Keratinocyte (primary cell): ENCODE measurements at regions not wholly inside any gene's neighbourhood (a gene's known extent, or its start where the extent isn't known, plus 50 kb on each side); places are given as distances from the start of the nearest gene placed in this dataset.
"Not testable (repeated sequence)": the region's sequence is repeated elsewhere in the genome, so short reads cannot be mapped to it uniquely, and the experiment has no call there.

ENCODE experiments used
- DNase-seq: peaks from one replicate; pipeline ENCODE4 v3.0.0-alpha.2; 2011; ENCODE audit warnings: low read depth, missing footprints, low spot score
- FAIRE-seq: peaks from 2 replicates; lab custom pipeline; 2011; peaks lifted over from hg19 to GRCh38; lab: Jason Lieb, UNC
- H2AFZ ChIP-seq: 2 replicates; pipeline ENCODE4 v1.6.0; 2012; ENCODE audit warnings: low read length, control low read depth, inconsistent platforms; ENCODE audit not compliant: control insufficient read depth
- H3K27ac ChIP-seq: 2 replicates; pipeline ENCODE4 v1.5.1; 2011; ENCODE audit warnings: low read length; ENCODE audit not compliant: control insufficient read depth, insufficient read depth
- H3K27me3 ChIP-seq: 3 replicates; pipeline ENCODE4 v1.6.0; 2011; ENCODE audit warnings: low read length; ENCODE audit not compliant: control insufficient read depth, insufficient read depth; ENCODE audit errors: extremely low read depth
- H3K36me3 ChIP-seq, 2 experiments: 2 replicates in 1 of 2; 3 replicates in 1 of 2; pipeline ENCODE4 v1.5.1; 2011; ENCODE audit warnings: low read length in 2 of 2, mild to moderate bottlenecking in 1 of 2; ENCODE audit not compliant: control insufficient read depth in 2 of 2, insufficient read depth in 2 of 2; ENCODE audit errors: extremely low read depth in 1 of 2
- H3K4me1 ChIP-seq: 3 replicates; pipeline ENCODE4 v1.5.1; 2011; ENCODE audit warnings: low read length; ENCODE audit not compliant: control insufficient read depth, insufficient read depth; ENCODE audit errors: extremely low read depth
- H3K4me2 ChIP-seq: 3 replicates; pipeline ENCODE4 v1.6.0; 2011; ENCODE audit warnings: low read depth, low read length; ENCODE audit not compliant: control insufficient read depth, insufficient read depth; ENCODE audit errors: extremely low read depth
- H3K4me3 ChIP-seq, 3 experiments: fragments of 200-600 bp in 1 of 3; sonication (generic) in 1 of 3; 2 replicates in 2 of 3; 3 replicates in 1 of 3; pipeline ENCODE4 v1.5.1; 2011 to 2016; ENCODE audit warnings: low read length in 3 of 3, mild to moderate bottlenecking in 3 of 3, control low read depth in 2 of 3, inconsistent platforms in 1 of 3, low read depth in 1 of 3, mixed read lengths in 1 of 3, mixed run types in 1 of 3, moderate library complexity in 1 of 3; ENCODE audit not compliant: control insufficient read depth in 2 of 3, insufficient read depth in 2 of 3; ENCODE audit errors: extremely low read depth in 1 of 3
- H3K79me2 ChIP-seq: 2 replicates; pipeline ENCODE4 v1.6.0; 2012; ENCODE audit warnings: low read length; ENCODE audit not compliant: control insufficient read depth, insufficient read depth
- H3K9ac ChIP-seq: 3 replicates; pipeline ENCODE4 v1.6.0; 2011; ENCODE audit warnings: low read length; ENCODE audit not compliant: control insufficient read depth, insufficient read depth; ENCODE audit errors: extremely low read depth
- H3K9me1 ChIP-seq: 3 replicates; pipeline ENCODE4 v1.6.0; 2011; ENCODE audit warnings: low read length; ENCODE audit not compliant: control insufficient read depth, insufficient read depth; ENCODE audit errors: extremely low read depth
- H3K9me3 ChIP-seq: 2 replicates; pipeline ENCODE4 v1.5.1; 2012; ENCODE audit warnings: low read depth, low read length; ENCODE audit not compliant: control insufficient read depth
- H4K20me1 ChIP-seq: 3 replicates; pipeline ENCODE4 v1.6.0; 2011; ENCODE audit warnings: low read length; ENCODE audit not compliant: control insufficient read depth, insufficient read depth; ENCODE audit errors: extremely low read depth
- CTCF ChIP-seq, 3 experiments: IDR thresholded peaks in 1 of 3; conservative IDR thresholded peaks in 1 of 3; optimal IDR thresholded peaks in 1 of 3; 2 replicates in 2 of 3; 3 replicates in 1 of 3; pipeline versions ENCODE3 to v1.5.1; 2011; ENCODE audit warnings: low read length in 3 of 3, mild to moderate bottlenecking in 3 of 3, moderate library complexity in 2 of 3, control low read depth in 1 of 3, inconsistent platforms in 1 of 3; ENCODE audit not compliant: insufficient read depth in 2 of 3; ENCODE audit errors: extremely low read depth in 1 of 3
- EZH2 ChIP-seq: IDR thresholded peaks from one replicate; pipeline ENCODE4 v1.6.1; 2012; ENCODE audit warnings: inconsistent platforms, mild to moderate bottlenecking, low read length, moderate library complexity
- dilution Hi-C: fragments of 300-500 bp; cut with MboI; formaldehyde crosslinking; loops from one replicate; pipeline ENCODE4 v1.7.0; 2020; ENCODE audit warnings: low sequenced_read_pairs; ENCODE audit not compliant: extremely low pct_ligation_motif_present

DNA sequence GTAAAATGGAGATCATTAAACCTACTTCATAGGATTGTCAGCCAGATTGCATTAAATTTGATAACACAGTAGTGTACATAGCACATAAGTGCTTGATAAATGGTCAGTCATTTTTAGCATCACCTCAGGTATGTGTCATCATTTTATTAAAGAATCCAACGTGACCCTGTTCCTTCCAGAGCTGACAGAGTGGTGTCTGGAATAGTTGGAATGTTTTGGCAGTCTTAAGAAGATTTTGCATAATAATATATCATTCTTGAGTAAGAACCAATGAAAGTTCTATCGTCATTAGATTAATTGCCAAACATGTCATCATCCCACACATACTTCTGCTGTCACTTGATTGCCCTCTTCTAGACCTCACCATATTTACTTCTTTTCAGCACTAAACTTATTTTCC lies 451.4 kb upstream of the POM121L12 start:
- Histone ChIP-seq H3K79me2 (no peaks in the 10 kb centered on the region), H3K27ac (no peak overlapping the region), H3K9me1 (no peaks in the 10 kb centered on the region), H3K27me3 (no peaks in the 10 kb centered on the region), H3K4me3 (no peak overlapping the region), H4K20me1 (no peaks in the 10 kb centered on the region), H3K36me3 (no peaks in the 10 kb centered on the region), H3K9me3 (no peaks in the 10 kb centered on the region), H2AFZ (no peak overlapping the region), H3K9ac (no peak overlapping the region), H3K4me2 (no peak overlapping the region), H3K4me1 (no peaks in the 10 kb centered on the region)
- DNase-seq (no peak), FAIRE-seq (no peak)
- dilution Hi-C loops: no loop called here
- TF ChIP-seq CTCF (optimal IDR thresholded peaks at IDR 0.05 in 1 of 3, IDR thresholded peaks at IDR 0.05 in 1 of 3, conservative IDR thresholded peaks at IDR 0.05 in 1 of 3; ENCODE audit: extremely low read depth in 1 of 3, insufficient read depth in 2 of 3, low read length in 3 of 3): no peak
- TF ChIP-seq EZH2: no peak

DNA sequence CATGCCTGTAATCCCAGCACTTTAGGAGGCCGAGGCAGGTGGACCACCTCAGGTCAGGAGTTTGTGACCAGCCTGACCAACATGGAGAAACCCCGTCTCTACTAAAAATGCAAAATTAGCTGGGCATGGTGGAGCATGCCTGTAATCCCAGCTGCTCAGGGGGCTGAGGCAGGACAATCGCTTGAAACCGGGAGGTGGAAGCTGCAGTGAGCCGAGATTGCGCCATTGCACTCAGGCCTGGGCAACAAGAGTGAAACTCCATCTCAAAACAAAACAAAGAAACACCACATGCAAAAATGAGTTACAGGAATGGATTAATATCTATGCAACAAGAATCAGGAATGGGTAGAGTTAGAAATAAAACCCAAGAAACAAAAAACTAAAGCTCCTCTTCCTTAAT lies 462.3 kb upstream of the POM121L12 start:
- H3K9me3 ChIP-seq, H3K4me1 ChIP-seq, H3K79me2 ChIP-seq, dilution Hi-C loops, H3K4me3 ChIP-seq, H3K27ac ChIP-seq, H3K36me3 ChIP-seq, H4K20me1 ChIP-seq, H3K9me1 ChIP-seq, H3K9ac ChIP-seq, H3K4me2 ChIP-seq, H3K27me3 ChIP-seq, DNase-seq, FAIRE-seq, H2AFZ ChIP-seq: not testable (repeated sequence)

DNA sequence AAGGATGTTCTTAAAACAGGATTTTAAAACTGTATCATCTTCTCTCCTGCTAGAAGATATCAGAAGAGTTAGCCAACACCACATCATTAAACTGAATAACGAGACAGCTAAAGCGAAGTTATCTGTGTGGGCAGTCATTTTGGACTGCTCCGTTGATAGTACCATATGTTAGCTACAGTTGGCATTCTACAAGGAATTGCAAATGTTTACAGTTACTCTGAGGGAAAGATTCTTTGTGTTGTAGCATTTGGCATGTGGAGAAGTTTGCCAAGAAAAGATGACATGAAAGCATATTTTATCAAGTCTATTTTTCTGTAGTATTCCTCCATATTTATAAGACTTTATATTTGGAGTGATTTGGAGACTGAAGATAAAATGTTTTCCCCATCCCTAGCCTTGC lies 464.4 kb upstream of the POM121L12 start:
- no peak for FAIRE-seq

More for the DNA sequence above, 464.4 kb upstream of the POM121L12 start:
- Histone ChIP-seq H3K4me3 (no peak overlapping the region), H3K4me1 (no peaks in the 10 kb centered on the region), H3K27ac (no peak overlapping the region), H4K20me1 (no peaks in the 10 kb centered on the region), H3K27me3 (no peaks in the 10 kb centered on the region), H2AFZ (no peak overlapping the region), H3K36me3 (no peaks in the 10 kb centered on the region), H3K4me2 (no peak overlapping the region), H3K79me2 (no peaks in the 10 kb centered on the region), H3K9me3 (no peaks in the 10 kb centered on the region), H3K9me1 (no peaks in the 10 kb centered on the region), H3K9ac (no peak overlapping the region)
- TF ChIP-seq EZH2: no peak
- TF ChIP-seq CTCF (optimal IDR thresholded peaks at IDR 0.05 in 1 of 3, IDR thresholded peaks at IDR 0.05 in 1 of 3, conservative IDR thresholded peaks at IDR 0.05 in 1 of 3; ENCODE audit: extremely low read depth in 1 of 3, insufficient read depth in 2 of 3, low read length in 3 of 3): no peak
- DNase-seq: no peak
- dilution Hi-C loops: no loop called here
